ENCODE measurements at regions not wholly inside any gene's neighbourhood (a gene's known extent, or its start where the extent isn't known, plus 50 kb on each side); places are given as distances from the start of the nearest gene placed in this dataset.
"Not testable (repeated sequence)": the region's sequence is repeated elsewhere in the genome, so short reads cannot be mapped to it uniquely, and the experiment has no call there.

DNA sequence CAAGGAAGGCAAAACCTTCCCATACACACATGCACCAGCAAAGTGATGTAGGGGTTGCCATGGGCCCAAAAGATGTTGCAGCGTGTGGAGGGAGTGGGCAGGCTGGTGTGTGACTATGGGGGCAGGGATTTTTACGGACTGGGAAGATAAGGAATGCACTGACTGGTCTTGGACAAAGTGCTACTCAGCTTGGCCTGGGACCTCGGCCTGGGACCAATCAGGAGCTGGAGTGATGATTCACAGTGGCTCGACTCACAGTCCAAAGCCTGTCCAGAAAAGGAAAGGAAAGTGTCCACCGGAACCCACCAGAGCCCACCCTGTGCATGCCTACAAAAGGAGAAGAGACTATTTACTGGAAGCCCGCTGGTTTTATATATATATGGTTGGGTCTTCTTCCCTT lies 567.0 kb upstream of the GNPDA2 start:
- no peak overlapping the region for H3K27ac ChIP-seq
- TF ChIP-seq, protein P1, sequence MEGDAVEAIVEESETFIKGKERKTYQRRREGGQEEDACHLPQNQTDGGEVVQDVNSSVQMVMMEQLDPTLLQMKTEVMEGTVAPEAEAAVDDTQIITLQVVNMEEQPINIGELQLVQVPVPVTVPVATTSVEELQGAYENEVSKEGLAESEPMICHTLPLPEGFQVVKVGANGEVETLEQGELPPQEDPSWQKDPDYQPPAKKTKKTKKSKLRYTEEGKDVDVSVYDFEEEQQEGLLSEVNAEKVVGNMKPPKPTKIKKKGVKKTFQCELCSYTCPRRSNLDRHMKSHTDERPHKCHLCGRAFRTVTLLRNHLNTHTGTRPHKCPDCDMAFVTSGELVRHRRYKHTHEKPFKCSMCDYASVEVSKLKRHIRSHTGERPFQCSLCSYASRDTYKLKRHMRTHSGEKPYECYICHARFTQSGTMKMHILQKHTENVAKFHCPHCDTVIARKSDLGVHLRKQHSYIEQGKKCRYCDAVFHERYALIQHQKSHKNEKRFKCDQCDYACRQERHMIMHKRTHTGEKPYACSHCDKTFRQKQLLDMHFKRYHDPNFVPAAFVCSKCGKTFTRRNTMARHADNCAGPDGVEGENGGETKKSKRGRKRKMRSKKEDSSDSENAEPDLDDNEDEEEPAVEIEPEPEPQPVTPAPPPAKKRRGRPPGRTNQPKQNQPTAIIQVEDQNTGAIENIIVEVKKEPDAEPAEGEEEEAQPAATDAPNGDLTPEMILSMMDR (conservative IDR thresholded peaks at IDR 0.05), result no peak
- no peak for TF ChIP-seq ZFX (IDR thresholded peaks at IDR 0.05)

DNA sequence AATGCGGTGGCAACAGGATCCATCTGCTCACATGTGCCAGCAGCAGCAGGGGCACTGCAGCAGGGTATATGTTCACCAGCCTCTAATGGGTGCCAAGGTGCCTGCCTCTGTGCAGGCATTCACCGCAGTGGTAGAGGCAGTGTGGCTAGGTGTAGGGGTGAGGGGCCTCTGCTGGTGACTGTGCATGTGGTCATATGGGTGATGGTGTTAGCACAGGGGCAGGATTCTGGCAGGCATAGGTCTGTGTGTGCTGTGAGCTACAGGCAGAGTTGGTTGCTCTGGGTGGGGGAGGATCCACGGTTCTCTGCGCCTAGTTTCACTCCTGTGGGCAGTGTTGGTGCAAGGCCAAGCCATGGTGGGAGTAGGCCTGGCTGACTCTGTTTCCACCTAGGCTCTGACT lies 566.5 kb upstream of the GNPDA2 start:
- TF ChIP-seq ZFX (IDR thresholded peaks at IDR 0.05), result no peak
- TF ChIP-seq, protein P1 (conservative IDR thresholded peaks at IDR 0.05), result no peak
- no peak overlapping the region for H3K27ac ChIP-seq

DNA sequence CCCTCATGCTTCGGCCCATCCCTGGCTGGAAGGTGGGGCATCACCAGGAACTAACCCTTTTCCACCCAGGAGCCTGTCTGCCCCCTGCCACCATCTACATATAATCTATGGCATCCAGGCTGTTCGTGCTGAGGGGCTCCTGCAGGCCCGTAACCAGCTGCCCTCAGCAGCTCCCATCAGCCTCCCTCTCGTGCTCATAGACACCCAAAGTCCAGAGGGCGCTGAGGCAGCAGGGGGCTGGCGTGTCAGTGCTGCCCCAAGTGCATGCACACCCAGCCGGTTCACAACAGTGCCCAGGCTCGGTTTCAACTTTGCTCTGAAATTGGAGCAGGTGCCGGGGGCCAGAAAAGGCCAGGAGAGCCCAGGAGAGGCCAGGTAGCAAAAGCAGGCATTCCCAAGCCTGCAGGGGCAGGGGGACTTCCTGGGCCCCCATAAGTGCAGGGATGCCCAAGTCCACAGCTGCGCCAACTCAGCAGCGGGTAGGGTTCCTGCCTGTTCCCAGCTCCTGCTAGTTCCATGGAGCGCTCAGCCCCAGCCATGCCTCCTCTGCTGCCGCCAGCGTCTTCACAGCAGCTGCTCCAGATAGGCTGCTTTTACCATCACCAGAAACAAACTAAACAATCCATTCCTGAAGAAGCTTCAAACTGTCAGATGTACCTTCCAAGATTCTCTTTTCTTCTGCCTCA lies 558.2 kb upstream of the GNPDA2 start:
- TF ChIP-seq, protein P1 (conservative IDR thresholded peaks at IDR 0.05), result no peak
- TF ChIP-seq ZFX (IDR thresholded peaks at IDR 0.05), result no peak
- H3K27ac ChIP-seq, result no peak overlapping the region

DNA sequence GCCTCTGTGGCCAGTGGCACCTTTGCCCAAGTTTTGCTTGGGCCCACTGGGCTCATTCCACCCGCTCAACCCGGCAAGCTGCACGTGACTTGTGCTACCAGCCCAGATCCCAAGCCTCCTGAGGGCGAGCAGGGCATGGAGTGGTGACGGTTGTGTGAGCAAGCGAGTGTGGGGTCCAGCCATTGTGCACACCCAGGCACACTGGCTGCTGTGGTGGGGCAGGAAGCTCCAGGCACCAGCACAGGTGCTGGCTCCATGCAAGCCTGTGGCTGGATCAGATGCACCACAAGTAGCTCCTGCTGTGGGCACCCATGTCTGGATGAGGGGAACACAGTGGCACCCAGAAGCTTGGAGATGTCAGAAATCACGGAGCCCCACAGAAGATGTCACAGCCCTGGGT lies 557.0 kb upstream of the GNPDA2 start:
- no peak for TF ChIP-seq ZFX (IDR thresholded peaks at IDR 0.05)
- TF ChIP-seq, protein P1 (conservative IDR thresholded peaks at IDR 0.05), result no peak

DNA sequence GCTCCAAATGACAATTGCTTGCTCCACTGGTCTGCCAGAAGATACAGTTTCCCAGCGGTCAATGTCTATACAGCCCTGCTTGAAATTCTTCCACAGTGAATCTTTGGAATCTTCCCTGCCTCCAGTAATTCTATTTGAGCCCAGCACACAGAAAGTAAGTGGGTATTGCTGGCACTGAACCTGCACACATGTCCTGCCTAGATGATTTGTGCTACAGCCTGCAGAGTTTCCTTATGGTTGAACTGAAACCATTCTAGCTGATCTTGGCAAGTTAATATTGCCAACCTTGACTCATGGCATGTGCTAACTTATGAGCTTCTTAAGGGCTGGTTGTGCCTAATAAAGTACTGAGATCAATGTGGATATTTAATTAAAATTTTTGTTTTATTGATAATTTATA lies 553.8 kb upstream of the GNPDA2 start:
- no peak overlapping the region for H3K27ac ChIP-seq
- TF ChIP-seq, protein P1 (conservative IDR thresholded peaks at IDR 0.05), result no peak

More for the DNA sequence above, 557.0 kb upstream of the GNPDA2 start:
- H3K27ac ChIP-seq, result no peak overlapping the region

DNA sequence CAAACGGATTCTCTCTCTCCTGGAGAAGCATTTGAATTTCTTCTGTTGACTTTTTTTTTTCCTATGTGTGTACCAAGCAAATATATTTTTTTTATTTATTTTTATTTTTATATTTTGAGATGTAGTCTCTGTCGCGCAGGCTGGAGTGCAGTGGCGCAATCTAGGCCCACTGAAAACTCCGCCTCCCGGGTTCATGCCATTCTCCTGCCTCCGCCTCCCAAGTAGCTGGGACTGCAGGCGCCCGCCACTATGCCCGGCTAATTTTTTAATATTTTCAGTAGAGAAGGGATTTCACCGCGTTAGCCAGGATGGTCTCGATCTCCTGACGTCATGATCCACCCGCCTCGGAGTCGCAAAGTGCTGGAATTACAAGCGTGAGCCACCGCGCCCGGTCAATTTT lies 549.5 kb upstream of the GNPDA2 start:
- no peak for TF ChIP-seq ZFX (IDR thresholded peaks at IDR 0.05)
- TF ChIP-seq, protein P1 (conservative IDR thresholded peaks at IDR 0.05), result no peak
- H3K27ac ChIP-seq, result no peak overlapping the region

DNA sequence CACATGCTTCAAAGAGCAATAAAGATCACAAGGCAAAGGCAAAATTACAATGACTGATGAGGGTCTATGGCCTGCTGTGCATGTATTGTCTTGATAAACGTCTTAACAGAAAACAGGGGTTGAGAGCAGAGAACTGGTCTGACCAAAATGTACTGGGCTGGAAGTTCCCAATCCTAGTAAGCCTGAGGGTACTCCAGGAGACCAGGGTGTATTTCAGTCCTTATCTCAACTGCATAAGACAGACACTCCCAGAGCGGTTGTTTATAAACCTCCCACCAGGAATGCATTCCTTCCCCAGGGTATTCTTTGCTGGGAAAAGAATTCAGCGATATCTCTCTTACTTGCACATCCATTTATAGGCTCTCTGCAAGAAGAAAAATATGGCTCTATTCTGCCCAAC lies 521.8 kb upstream of the GNPDA2 start:
- H3K27ac ChIP-seq, result not testable (repeated sequence)

DNA sequence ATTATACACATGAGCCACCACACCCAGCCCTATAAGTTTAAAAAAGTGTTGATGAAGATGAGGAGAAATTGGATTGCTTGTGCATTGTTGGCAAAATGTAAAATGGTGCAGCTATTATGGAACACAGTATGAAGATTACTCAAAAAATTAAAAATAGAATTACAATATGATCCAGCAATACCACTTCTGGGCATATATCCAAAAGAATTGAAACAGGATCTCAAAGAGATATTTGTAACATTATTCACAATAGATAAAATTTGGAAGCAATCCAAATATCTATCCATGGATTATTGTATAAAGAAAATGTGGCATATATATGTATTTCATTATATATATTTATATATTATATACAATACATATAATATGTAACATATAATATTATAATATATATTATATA lies 515.6 kb upstream of the GNPDA2 start:
- no peak overlapping the region for H3K27ac ChIP-seq
- TF ChIP-seq ZFX (IDR thresholded peaks at IDR 0.05), result no peak
- TF ChIP-seq, protein P1 (conservative IDR thresholded peaks at IDR 0.05), result no peak
